ENCODE measurements at regions not wholly inside any gene's neighbourhood (a gene's known extent, or its start where the extent isn't known, plus 50 kb on each side); places are given as distances from the start of the nearest gene placed in this dataset.

GRCh38 chr5:133667217-133667616, 54.9 kb upstream of the FSTL4 start:
- Histone ChIP-seq H3K27me3 (ENCODE audit: low read depth) (no peaks in the 10 kb centered on the region), H3K4me1 (no peaks in the 10 kb centered on the region), H3K27ac (no peak overlapping the region), H3K4me3 (no peak overlapping the region), H3K9me3 (peaks cover 5% of the 10 kb centered on the region), H3K36me3 (no peaks in the 10 kb centered on the region)
- no peak for DNase-seq
- no peak for TF ChIP-seq CTCF (IDR thresholded peaks at IDR 0.05)
- ATAC-seq, result no peak
- intact Hi-C loops (cut with DNase I), result no loop called here

GRCh38 chr5:133665571-133665970, 53.2 kb upstream of the FSTL4 start:
- DNase-seq, result no peak
- H3K4me3 ChIP-seq, result no peak overlapping the region
- no peaks in the 10 kb centered on the region for H3K4me1 ChIP-seq
- intact Hi-C loops (cut with DNase I), result no loop called here
- H3K27ac ChIP-seq, result no peak overlapping the region
- no peak for TF ChIP-seq CTCF (IDR thresholded peaks at IDR 0.05)
- no peaks in the 10 kb centered on the region for H3K9me3 ChIP-seq
- no peaks in the 10 kb centered on the region for H3K27me3 ChIP-seq (ENCODE audit: low read depth)
- H3K36me3 ChIP-seq, result no peaks in the 10 kb centered on the region
- no peak for ATAC-seq

- Histone ChIP-seq H3K36me3 (no peaks in the 10 kb centered on the region), H3K27me3 (ENCODE audit: low read depth) (no peaks in the 10 kb centered on the region), H3K9me3 (no peaks in the 10 kb centered on the region), H3K27ac (no peak overlapping the region), H3K4me1 (no peaks in the 10 kb centered on the region), H3K4me3 (no peak overlapping the region)
- ATAC-seq (no peak), DNase-seq (no peak)
- TF ChIP-seq CTCF (IDR thresholded peaks at IDR 0.05), result no peak
- intact Hi-C loops (cut with DNase I), result no loop called here
Observed at GRCh38 chr5:133664422-133664821, 52.1 kb upstream of the FSTL4 start.

GRCh38 chr5:133663397-133664054, 51.2 kb upstream of the FSTL4 start:
- no peak for DNase-seq
- no peak for ATAC-seq
- intact Hi-C loops (cut with DNase I), result no loop called here
- Histone ChIP-seq H3K27ac (no peak overlapping the region), H3K36me3 (no peaks in the 10 kb centered on the region), H3K4me1 (no peaks in the 10 kb centered on the region), H3K27me3 (ENCODE audit: low read depth) (no peaks in the 10 kb centered on the region), H3K4me3 (no peak overlapping the region), H3K9me3 (no peaks in the 10 kb centered on the region)
- no peak for TF ChIP-seq CTCF (IDR thresholded peaks at IDR 0.05)

GRCh38 chr5:133662578-133662977, 50.2 kb upstream of the FSTL4 start:
- no peak for TF ChIP-seq CTCF (IDR thresholded peaks at IDR 0.05)
- no peaks in the 10 kb centered on the region for H3K27me3 ChIP-seq (ENCODE audit: low read depth)
- intact Hi-C loops (cut with DNase I), result no loop called here
- no peaks in the 10 kb centered on the region for H3K4me1 ChIP-seq
- ATAC-seq, result no peak
- DNase-seq, result no peak
- no peaks in the 10 kb centered on the region for H3K9me3 ChIP-seq
- H3K36me3 ChIP-seq, result no peaks in the 10 kb centered on the region
- no peak overlapping the region for H3K27ac ChIP-seq
- H3K4me3 ChIP-seq, result no peak overlapping the region
